DMS 273 treated with DMSO at 0.1 percent for 48 hours (cell line): ENCODE measurements at regions not wholly inside any gene's neighbourhood (a gene's known extent, or its start where the extent isn't known, plus 50 kb on each side); places are given as distances from the start of the nearest gene placed in this dataset.

Experiments
- DNase-seq: peaks from one replicate; lab custom pipeline; 2025; lab: John Stamatoyannopoulos, UW

DNA sequence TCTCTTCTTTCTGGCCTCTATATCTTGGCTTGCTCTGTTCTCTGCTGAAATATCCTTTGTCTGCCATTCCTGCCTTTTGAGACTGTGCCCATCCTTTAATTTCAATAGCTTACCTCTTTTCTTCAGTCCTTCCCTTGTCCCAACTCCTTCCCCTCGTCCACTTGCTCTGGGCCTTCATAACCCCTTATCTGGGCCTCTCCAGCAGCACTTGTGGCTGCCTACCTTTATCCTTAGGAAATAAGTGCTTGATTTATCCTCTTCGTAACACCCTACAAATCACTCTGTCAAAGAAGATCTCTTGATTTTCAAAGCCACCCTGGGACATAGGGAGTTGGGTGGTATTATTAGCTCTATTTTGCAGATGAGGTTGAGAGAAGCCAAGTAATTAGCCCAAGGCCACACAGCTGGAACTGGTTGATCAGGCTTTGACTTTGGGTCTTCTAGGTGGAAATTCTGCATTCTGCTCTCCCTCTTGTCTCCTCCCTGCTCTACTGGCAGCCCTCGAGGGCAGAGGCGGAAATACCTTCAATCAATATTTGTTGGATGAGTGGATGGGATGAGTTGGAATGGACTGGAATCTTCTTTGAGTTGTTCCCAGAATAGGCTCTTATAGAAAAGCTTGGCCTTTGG is 84.0 kb upstream of the TLE3 start:
- no peak for DNase-seq

DNA sequence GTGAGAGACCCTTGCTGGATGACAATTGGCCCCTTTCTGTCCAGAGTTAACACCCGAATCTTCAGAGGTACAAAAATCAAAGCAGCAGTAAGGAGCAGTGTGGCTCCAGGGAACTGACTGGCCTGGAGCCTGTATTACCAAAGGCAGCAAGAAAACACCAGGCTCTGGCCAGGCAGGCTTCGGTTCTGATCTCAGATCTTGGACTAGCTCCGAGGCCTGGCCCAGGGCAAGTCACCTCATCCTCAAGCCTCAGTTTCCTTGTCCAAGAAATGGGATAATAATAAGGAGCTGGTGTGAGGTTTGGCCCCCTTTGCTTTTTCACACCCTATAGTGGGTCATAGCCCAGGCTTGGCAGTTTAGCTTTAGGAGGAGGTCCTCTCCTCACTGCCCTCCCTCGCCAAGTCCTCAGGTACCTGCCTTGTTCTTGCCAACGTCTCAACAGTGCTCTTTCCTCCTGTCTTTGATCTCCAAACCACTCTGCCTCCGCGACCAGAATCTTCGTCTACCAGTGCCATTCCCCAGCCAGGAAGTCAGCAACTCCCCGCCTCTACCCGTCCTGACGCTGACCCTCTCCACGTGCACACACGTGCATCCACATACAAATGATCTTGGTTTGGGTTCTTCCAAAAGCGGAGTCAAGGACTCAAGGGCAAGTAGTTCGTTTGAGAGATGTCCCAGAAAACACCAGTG is 82.6 kb upstream of the TLE3 start:
- no peak for DNase-seq

DNA sequence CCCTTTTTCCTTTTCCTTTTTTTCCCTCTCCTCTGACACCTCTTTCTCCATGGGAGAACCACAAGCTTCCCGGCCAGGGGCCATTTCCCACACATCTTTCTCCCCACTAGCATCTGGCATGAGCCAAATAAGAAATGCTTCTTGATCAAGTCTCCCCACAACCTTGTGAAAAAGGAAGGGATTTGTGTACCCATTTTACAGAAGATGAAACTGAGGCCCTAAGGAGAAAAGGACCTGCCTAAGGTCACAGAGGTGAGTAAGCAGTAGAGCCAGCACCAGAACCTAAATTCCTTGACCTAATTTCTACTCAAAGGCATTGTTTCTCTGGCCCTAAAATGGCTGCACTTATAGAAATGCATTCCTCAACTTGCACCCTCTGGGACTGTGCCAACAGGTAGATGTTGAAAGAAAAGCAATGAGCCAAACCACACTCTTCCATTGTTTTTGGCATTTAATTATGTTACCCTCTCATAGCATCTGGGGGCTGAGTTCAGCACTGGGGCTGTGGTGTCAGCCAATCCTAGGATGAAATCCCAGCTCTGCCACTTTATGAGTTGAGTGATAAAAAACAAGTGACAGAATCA is 81.7 kb upstream of the TLE3 start:
- no peak for DNase-seq

DNA sequence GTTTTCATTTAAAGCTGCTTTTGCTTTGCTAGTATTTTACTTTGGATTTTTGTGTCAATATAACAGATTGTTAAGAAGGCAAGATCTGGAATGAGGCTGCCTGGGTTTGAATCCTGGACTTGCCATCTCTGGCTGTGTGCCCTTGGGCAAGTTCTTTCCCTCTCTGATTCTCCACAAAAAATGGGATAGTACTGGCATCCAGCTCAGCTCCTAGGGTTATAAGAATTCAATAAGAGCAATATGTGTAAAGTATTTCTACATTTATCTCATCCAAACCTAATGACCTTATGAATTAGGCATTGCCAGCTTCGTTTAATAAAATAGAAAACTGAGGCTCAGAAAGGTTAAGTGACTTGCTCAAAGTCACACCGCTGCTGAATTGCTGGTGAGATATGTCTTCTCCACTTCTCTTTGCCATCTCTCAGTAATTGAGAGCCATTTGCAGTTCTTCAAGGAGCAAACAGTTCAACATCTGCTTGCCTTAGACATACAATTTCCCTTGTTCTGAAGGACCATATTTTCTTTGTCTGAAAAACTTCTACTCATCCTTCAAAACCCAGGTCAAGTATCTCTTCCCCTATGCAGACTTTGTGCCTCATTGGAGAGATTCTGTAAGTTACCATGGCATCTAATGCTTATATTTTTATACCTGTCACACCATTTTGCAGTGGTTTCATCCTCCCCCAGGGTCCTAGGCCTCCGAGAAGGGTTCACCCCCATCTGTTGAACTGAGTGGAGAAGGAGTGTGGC is 80.8 kb upstream of the TLE3 start:
- DNase-seq = no peak

DNA sequence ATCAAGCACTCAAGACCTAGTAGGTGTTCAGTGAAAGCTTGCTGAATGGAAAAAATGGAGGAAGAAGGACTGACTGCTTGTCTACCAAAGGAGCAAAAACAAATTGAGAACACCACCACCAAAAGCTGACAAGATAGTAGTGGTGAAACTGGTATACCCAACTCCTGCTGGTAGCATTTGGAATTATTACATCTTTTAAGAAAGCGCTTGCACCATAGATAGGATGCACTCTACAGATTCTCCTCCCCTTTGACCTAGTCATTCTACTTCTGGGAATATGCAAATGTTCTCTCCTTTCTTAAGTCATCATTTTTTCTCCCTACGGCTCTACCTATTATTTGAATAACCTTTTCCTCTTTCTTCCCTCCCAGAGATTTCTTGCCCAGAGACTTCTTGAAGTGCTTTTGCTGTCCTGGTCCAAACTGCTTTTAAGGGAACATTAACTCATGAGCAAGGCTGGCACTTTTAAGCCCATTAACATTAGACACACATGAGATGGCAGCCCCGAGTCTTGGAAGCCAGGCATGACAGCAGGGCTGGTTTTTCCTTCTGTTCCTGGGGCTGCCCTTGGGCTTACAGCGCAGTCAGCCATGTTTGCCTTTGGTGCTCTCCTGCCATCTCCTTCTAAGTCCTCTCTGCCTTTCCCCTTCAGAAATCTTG is 75.0 kb upstream of the TLE3 start:
- DNase-seq = no peak

DNA sequence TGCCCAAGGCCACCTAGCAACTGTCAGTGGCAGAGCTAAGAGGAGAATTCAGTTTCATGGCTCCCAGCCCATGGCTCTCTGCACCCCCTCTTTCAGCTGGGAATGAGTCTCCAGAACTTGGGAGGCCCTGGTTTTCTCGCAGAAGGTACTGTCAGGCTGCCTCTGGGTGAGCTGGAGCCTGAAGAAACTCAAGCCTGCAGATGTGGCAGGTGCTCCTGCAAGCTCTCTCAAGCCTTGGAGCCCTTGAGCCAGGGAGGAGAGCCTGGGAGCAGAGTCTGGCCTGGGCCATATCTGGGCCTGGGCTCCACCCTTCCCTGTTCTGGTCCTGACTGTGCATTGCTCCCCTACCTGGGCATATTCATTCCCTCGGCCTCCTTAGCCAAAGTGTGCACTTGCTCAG is 74.4 kb upstream of the TLE3 start:
- no peak for DNase-seq

DNA sequence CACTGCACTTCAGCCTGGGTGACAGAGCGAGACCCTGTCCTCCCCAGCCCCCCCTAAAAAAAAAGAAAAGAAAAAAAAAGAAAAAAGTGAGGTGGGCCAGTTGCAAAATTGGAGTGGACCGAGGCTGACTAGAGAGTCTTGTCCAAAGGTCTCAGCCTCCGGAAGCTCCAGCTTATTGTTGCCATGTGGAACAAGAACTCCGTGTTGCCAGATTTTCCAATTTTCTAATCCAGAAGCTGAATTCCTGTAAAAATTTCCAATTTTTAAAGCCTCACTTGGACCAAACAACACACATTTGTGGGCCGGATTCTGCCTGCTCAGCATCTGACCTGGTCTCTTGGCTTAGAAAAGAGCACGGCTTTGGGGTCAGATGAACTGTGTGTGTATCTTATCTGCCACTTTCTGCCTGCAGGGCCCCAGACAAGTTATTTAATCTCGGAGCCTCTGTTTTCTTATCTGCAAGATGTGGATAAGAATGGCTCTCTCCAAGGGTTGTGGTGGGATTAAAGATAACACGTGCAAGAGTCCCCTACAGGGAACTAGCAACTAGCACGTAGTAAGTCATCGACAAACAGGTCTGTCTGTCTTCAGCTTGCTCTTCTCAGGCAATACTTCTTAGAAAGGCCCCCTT is 73.7 kb upstream of the TLE3 start:
- DNase-seq = no peak

DNA sequence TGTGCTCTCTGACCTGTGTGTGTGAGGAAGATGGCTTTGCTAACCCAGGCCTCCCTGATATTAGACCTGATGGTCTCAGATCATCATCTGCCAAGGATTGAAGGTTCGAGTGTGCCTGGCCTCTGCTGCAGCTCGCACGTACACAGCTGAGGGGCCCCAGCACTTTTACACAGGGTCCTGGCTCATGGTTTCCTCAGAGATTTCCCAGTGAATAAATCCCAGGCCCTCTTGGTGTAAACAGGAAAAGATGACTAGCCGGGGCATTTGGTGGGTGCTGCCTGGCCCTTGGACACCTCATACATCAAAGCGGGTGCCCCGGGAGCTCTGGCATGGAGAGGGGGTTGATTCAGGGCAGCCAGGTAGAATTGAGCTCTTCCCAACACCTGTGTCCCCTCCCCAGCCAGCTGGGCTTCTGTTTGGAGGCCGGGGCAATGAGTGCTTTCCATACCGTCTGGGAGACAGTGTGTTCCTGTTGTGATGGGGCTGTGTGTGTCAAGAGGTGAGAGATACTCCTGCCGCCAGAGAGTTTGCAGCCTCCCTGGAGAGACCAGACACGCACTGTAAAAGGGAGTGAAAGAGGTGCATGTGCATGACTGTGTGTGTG is 72.5 kb upstream of the TLE3 start:
- DNase-seq = no peak

DNA sequence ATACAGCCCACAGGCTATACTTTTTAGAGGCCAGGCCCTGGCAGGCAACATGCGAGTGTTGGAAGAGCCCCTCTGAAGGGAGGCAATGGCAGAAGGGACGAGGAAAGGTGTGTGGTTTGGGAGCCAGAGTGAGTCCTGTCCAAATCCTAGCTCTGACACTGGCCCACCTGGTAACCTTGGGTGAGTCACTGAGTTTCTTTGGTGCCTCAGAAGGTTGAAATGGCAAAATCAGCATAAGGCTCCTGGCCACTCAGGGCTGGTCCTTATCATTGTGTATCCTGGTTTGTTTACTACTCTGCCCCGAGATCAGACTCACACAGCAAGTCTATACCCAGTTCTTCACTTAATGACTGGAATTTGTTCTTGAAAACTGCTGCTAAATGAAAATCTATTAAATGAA is 71.4 kb upstream of the TLE3 start:
- no peak for DNase-seq

DNA sequence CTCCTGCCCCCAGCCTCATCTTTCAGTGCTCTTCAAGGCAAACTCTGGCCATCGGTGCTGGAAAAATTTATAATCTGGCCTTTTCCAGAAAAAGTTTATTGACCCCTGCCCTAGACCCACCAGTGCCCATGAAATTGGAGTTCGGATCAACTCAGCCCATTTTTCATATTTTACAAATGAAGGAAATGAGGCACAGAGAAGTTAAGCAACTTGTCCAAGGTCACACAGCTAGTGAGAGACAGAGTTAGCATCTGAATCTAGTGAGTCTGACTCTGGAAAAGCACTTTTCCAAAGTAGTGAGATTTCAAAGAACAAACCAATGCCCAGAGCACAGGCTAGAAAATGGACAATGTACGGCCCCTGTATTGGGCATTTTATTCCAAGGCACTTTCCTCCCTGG is 69.4 kb upstream of the TLE3 start:
- DNase-seq = no peak

DNA sequence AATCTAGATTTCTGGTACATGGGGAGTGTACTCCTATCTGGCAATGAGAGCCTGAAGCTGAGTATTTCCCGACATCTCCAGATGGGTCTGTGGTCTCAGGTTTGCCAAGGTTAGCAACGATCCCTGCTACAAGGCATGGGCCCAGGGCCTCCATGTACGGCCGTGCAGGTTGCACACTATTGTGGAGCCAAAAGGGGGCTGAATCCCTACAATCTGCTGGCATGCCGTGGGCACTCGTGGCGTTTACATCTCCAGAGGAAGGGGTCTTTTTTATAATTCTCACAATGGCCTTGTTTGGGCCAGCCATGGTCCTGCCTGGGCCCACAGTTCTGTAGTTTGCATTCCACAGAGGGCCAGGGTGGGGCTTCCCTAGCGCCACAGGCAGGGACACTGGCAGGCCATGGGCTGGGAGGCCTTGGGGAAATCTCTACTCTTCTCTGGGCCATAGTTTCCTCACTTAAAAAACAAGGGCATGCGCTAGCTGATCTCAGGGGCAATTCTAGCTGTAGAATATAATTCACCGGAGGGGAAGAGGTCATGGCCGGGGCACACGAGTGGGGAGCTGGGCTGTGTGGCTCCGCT is 68.9 kb upstream of the TLE3 start:
- no peak for DNase-seq

DNA sequence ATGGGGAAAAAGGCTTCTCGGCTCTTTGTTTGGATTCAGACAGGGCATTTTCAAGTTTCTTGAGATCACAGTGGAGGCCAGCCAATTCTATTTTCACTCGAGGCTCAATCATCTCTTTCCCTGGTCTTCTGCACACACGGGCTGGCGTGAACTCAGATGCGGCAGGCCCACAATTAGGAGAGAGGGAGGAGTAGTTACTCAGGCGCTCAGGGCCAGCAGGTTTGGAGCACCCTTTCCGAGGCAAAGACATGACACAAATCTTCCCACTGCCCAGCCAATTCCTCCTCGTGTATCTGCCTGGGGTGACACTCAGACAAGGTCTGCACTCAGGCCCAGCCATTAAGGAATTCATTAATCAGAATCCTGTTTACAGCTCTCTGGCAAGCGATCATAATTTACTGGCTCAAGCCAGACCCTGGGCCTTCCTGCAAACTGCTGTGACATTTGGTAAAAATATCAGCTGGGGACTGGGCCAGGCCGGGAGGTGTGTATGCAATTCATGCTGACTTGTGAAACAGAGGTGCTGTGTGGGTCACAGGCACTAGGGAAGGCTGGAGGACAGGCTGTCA is 68.1 kb upstream of the TLE3 start:
- DNase-seq = no peak

DNA sequence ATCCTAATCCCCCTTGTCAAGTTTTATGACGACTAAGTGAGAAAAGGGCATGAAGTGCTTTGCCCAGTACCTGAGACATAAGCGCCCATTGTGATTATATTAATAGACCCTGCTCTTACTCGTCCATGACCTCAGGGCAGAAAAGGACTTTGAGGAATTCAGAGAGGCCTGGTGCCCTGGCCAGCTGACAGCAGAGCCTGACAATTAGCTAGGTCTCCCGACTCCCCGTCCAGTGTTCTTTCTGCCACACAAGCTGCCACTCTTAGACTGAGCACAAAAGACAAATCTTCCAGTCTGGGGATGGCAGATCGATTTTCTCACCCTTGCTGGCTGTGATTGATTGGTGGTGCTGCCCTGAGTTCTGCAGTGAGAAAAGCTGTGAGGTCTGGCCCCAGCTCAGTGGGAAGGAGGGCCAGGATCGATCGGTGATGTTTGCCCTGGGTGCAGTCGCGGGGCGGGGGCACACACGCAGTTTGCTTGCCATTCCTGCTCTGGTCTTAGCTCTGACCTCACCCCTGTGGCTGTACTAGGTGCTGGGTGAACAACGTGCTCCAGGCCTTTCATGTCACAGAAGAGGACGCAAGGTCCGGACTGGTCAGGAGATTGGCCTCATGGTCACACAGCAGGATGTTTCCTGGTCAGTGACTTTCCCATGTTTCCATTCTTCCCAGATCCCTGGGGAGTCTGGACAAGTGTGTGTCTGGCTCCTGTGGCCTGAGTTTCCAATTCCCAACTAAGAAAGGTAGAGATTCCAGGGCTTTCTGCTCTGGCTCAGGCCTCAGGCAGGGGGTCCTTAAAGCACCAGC is 67.4 kb upstream of the TLE3 start:
- DNase-seq = no peak

DNA sequence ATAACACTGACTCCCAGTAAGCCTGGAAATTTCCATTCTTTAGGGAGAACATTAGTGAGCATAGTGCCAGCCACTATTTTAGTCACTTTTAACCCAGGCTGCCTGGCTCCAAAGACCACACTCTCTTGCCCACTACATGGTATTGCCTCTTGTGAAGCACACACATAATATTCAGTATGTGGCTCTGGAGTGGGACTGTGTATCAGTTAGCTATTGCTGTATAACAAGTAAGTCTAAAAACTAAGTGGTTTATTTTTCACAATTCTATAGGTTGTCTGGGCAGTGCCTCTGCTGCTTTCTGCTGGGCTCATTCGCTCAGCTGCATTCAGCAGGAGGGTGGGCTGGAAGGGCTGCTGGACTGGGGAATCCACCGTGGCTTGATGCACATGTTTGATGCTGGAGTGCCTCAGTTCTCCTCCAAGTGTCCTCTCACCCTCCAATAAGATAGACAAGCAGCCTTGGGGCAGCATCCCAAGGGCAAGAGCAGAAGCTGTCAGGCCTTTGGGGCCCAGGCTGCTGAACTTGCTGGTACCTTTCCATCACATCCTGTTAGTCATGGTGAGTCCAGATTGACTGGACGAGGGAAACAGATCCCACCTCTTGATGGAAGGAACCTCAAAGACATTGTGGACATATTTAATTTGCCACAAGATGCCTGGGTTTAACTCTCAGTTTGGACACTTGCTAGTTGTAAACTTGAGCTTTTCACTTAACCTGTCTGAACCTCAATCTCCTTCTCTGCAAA is 66.6 kb upstream of the TLE3 start:
- DNase-seq = no peak

DNA sequence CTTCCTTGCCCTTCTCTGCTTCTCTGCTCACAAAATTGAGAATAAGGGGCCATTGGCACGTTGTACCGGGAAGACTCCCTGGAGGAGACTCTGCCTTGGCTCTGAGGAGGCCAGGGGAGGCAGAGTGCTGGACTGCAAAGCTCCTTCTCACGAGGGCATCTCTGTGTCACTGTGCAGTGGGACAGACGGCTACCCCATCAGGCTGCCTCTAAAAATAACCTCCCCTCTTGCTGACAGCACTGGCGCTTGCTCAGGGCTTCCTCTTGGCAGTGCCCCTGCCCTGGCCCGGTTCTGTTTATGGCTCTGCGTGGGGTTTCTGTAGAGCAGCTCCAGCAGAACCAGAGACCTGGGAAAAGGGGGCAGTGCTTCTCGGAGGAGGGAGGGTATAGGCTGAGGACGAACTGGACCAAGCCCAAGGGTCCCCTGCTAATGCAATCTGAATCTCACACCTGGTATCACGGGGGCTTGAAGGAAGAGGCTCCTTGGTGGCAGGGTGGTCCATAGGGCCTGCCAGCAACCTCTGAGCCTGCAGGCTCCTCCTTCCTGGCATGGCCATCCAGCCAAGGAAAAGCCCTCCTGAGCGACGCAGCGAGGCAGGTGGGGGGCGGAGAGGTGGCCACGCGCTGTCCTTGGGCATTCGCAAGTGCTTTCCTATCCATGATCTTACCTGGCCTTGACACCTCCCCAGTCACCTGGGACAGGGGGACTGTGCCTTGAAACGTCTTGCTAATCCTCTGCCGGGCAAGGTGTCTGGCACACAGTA is 63.3 kb upstream of the TLE3 start:
- no peak for DNase-seq

DNA sequence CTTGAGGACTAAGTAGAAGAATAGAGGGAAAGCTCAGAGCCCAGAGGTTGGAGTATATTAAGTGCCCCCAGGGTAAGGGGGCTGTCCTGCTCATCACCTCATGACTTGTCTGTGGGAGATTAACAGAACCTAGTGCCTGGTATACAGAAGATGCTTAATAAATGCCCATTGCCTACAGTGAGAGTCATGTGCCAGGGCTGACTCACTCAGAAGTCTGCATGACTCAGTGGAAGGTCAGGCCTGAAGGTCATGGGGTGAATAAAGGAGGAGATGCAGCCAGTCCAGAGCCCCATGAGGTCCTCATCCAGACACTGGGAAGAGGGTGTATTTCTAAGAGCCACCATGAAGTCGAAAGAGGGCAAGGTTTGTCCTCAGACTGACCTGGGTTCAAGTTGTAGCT is 62.5 kb upstream of the TLE3 start:
- DNase-seq = no peak

DNA sequence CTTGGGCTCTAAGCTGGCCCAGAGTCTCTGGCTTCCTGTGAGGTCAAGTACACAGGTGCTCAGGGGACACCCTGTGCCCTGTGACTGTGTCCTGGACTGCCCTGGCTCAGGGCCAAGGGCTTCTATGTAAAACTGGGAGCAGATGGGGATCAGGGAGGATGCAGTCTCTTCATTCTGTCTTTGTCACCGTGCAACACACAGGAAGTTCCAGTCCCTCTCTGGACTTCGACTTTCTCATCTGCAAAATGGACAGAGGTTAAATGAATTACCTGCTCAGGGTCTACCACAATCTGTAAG is 61.9 kb upstream of the TLE3 start:
- no peak for DNase-seq

DNA sequence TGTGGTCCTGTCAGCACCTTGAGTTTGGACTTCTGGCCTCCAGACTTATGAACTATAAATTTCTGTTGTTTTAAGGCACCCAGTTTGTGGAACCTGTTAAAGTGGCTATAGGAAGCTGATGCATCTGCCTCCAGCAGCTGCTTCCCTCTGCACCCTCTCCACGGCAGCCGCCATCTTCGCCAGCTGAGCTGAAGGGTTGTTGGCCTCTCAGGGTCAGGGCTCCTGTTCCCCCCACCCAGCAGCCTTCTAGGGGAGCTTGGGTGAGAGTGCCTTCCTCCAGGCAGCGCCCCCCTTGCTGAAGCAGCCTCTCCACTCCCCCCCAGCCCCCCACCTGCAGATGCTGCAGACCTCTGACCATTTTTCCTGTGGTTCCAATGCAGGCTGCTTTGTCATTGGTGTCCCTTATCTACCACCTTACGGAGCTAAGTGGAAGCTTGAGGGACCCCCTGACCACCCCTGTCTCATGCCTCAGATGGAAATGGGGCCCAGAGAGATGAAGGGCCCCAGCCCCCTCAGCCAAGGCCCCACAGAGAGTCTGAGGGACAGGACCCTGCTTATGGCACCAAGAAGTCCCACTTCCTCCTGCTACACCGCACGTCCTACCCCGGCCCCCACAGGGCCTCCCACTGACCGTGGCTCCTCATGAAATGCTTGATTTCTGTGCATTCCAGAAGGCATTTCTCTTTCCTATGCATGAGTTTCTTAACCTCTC is 61.4 kb upstream of the TLE3 start:
- DNase-seq = no peak
